Loucy (cell line): ENCODE measurements at regions not wholly inside any gene's neighbourhood (a gene's known extent, or its start where the extent isn't known, plus 50 kb on each side); places are given as distances from the start of the nearest gene placed in this dataset.

ENCODE experiments used
- H2AFZ ChIP-seq: fragments of 200-600 bp; sonication (generic); 2 replicates; pipeline ENCODE4 v1.6.0; 2016; ENCODE audit warnings: antibody characterized with exemption, mild to moderate bottlenecking, low read length, moderate library complexity
- H3F3A ChIP-seq: fragments of 200-600 bp; 2 replicates; pipeline ENCODE4 v1.6.0; 2016; ENCODE audit warnings: antibody characterized with exemption, low read depth, mild to moderate bottlenecking
- H3K27me3 ChIP-seq: fragments of 200-600 bp; sonication (generic); 2 replicates; pipeline ENCODE4 v1.6.1; 2014; ENCODE audit warnings: low read length, mild to moderate bottlenecking; ENCODE audit not compliant: insufficient read depth, poor library complexity, severe bottlenecking
- H3K36me3 ChIP-seq: fragments of 200-600 bp; sonication (generic); 2 replicates; pipeline ENCODE4 v1.6.1; 2016; ENCODE audit warnings: low read length; ENCODE audit not compliant: insufficient read depth
- H3K4me1 ChIP-seq: fragments of 200-600 bp; sonication (generic); 2 replicates; pipeline ENCODE4 v1.5.1; 2014; ENCODE audit warnings: low read length, mild to moderate bottlenecking; ENCODE audit not compliant: insufficient read depth, poor library complexity, severe bottlenecking
- H3K4me2 ChIP-seq: fragments of 200-600 bp; sonication (generic); 2 replicates; pipeline ENCODE4 v1.6.0; 2014; ENCODE audit warnings: antibody characterized with exemption, low read length, low read depth, mild to moderate bottlenecking; ENCODE audit not compliant: poor library complexity, severe bottlenecking
- H3K4me3 ChIP-seq: fragments of 200-600 bp; sonication (generic); 2 replicates; pipeline ENCODE4 v1.5.1; 2014; ENCODE audit warnings: low read length, mild to moderate bottlenecking, mixed read lengths; ENCODE audit not compliant: poor library complexity, severe bottlenecking
- H3K79me2 ChIP-seq: fragments of 200-600 bp; sonication (generic); 2 replicates; pipeline ENCODE4 v1.6.1; 2014; ENCODE audit warnings: low read length; ENCODE audit not compliant: insufficient read depth
- H3K9ac ChIP-seq: fragments of 200-600 bp; sonication (generic); 2 replicates; pipeline ENCODE4 v1.6.0; 2014; ENCODE audit warnings: mild to moderate bottlenecking, low read depth, low read length, moderate library complexity; ENCODE audit not compliant: poor library complexity, severe bottlenecking
- H3K9me2 ChIP-seq: fragments of 200-600 bp; sonication (generic); replicated peaks from 2 replicates; pipeline ENCODE4 v1.6.1; 2016; ENCODE audit warnings: low read depth, low read length, mixed read lengths
- H3K9me3 ChIP-seq: fragments of 200-600 bp; sonication (generic); 2 replicates; pipeline ENCODE4 v1.6.1; 2014; ENCODE audit warnings: mild to moderate bottlenecking, antibody characterized with exemption, low read length, low read depth; ENCODE audit not compliant: insufficient read depth
- H4K20me1 ChIP-seq: fragments of 200-600 bp; sonication (generic); 2 replicates; pipeline ENCODE4 v1.6.0; 2014; ENCODE audit warnings: antibody characterized with exemption, low read length, mild to moderate bottlenecking; ENCODE audit not compliant: insufficient read depth, poor library complexity, severe bottlenecking
- CTCF ChIP-seq: fragments of 200-600 bp; sonication (generic); conservative IDR thresholded peaks from 2 replicates; pipeline ENCODE4 v1.5.1; 2014; ENCODE audit warnings: mild to moderate bottlenecking, antibody characterized with exemption, low read length
- EZH2phosphoT487 ChIP-seq: fragments of 200-600 bp; IDR thresholded peaks from 2 replicates; pipeline ENCODE4 v1.6.1; 2018; ENCODE audit warnings: antibody characterized with exemption, mild to moderate bottlenecking, moderate library complexity, borderline replicate concordance

- Histone ChIP-seq H3K79me2 (no peaks in the 10 kb centered on the region), H3K9ac (no peak overlapping the region), H3K27me3 (no peaks in the 10 kb centered on the region), H3K4me3 (no peak overlapping the region), H3F3A (no peaks in the 10 kb centered on the region; the same call in 1 of the 2 replicates), H3K36me3 (no peaks in the 10 kb centered on the region), H3K4me1 (peaks cover 16% of the 10 kb centered on the region), H3K9me3 (no peaks in the 10 kb centered on the region), H4K20me1 (no peaks in the 10 kb centered on the region), H2AFZ (no peak overlapping the region), H3K9me2 (no peaks in the 10 kb centered on the region), H3K4me2 (no peak overlapping the region)
- no peak for TF ChIP-seq CTCF
- TF ChIP-seq EZH2phosphoT487, result no peak
Observed at GRCh38 chr11:86129740-86130540, 61.1 kb upstream of the PICALM start.

- Histone ChIP-seq H3K36me3 (no peaks in the 10 kb centered on the region), H2AFZ (no peak overlapping the region), H4K20me1 (no peaks in the 10 kb centered on the region), H3K9me2 (no peaks in the 10 kb centered on the region), H3K4me1 (peaks cover 11% of the 10 kb centered on the region), H3K9me3 (no peaks in the 10 kb centered on the region), H3K79me2 (no peaks in the 10 kb centered on the region), H3K4me3 (no peak overlapping the region), H3K27me3 (no peaks in the 10 kb centered on the region), H3K9ac (no peak overlapping the region), H3F3A (no peaks in the 10 kb centered on the region; the same call in 1 of the 2 replicates), H3K4me2 (no peak overlapping the region)
- TF ChIP-seq CTCF (no peak), EZH2phosphoT487 (no peak)
Observed at GRCh38 chr11:86128914-86129313, 60.0 kb upstream of the PICALM start.

- H3K4me1 ChIP-seq, result peaks cover 3% of the 10 kb centered on the region
- no peaks in the 10 kb centered on the region for H3K36me3 ChIP-seq
- H3F3A ChIP-seq, result no peaks in the 10 kb centered on the region
- H3K9me3 ChIP-seq, result no peaks in the 10 kb centered on the region
- H4K20me1 ChIP-seq, result no peaks in the 10 kb centered on the region
- H3K27me3 ChIP-seq, result no peaks in the 10 kb centered on the region
- H3K79me2 ChIP-seq, result no peaks in the 10 kb centered on the region
- no peaks in the 10 kb centered on the region for H3K9me2 ChIP-seq
- H3K4me3 ChIP-seq, result no peak overlapping the region
- no peak overlapping the region for H2AFZ ChIP-seq
- no peak overlapping the region for H3K4me2 ChIP-seq
- no peak overlapping the region for H3K9ac ChIP-seq
- TF ChIP-seq CTCF, result no peak
- TF ChIP-seq EZH2phosphoT487, result no peak
Observed at GRCh38 chr11:86126862-86127261, 58.0 kb upstream of the PICALM start.
